Activated CD8-positive, alpha-beta T cell treated with anti-CD3 and anti-CD28 coated beads for 36 hours (primary cell): ENCODE measurements at regions not wholly inside any gene's neighbourhood (a gene's known extent, or its start where the extent isn't known, plus 50 kb on each side); places are given as distances from the start of the nearest gene placed in this dataset.
"Not testable (repeated sequence)": the region's sequence is repeated elsewhere in the genome, so short reads cannot be mapped to it uniquely, and the experiment has no call there.

Experiments
- ATAC-seq: fragments of 200-7000 bp; cut with Tn5 transposase; one replicate; pipeline ENCODE4 v1.10.0; 2021; ENCODE audit warnings: mild to moderate bottlenecking, moderate library complexity
- CTCF ChIA-PET: fragments of 350-600 bp; sonication (Branson Sonifier 250); formaldehyde crosslinking; loops from one replicate; lab custom pipeline; 2021; ENCODE audit warnings: antibody characterized with exemption; lab: Charles Lee
- POLR2A ChIA-PET: fragments of 350-600 bp; sonication (Branson Sonifier 250); formaldehyde crosslinking; loops from one replicate; lab custom pipeline; 2021; ENCODE audit warnings: antibody characterized with exemption; lab: Charles Lee
- DNase-seq: peaks from one replicate; pipeline ENCODE4 v3.0.0-alpha.2; 2020
- H3K27ac Mint-ChIP-seq: one replicate; pipeline ENCODE4 v1.8.0; 2021; ENCODE audit warnings: mild to moderate bottlenecking, mixed read lengths
- H3K27me3 Mint-ChIP-seq: one replicate; pipeline ENCODE4 v1.8.0; 2021; ENCODE audit warnings: mixed read lengths
- H3K36me3 Mint-ChIP-seq: one replicate; pipeline ENCODE4 v1.8.0; 2021; ENCODE audit warnings: low read depth, mixed read lengths
- H3K4me1 Mint-ChIP-seq: one replicate; pipeline ENCODE4 v1.8.0; 2021; ENCODE audit warnings: low read depth, mixed read lengths
- H3K4me3 Mint-ChIP-seq: one replicate; pipeline ENCODE4 v1.8.0; 2021; ENCODE audit warnings: mild to moderate bottlenecking, moderate library complexity, mixed read lengths
- H3K9me3 Mint-ChIP-seq: one replicate; pipeline ENCODE4 v1.8.0; 2021; ENCODE audit warnings: mixed read lengths
- intact Hi-C: fragments of 100-400 bp; cut with micrococcal nuclease; formaldehyde crosslinking; loops from one replicate; pipeline ENCODE4 v1.10.0; 2022
- TF ChIP-seq, protein P1 (sequence below): fragments of 200-600 bp; IDR thresholded peaks from one replicate; pipeline ENCODE4 v1.8.0; 2022; ENCODE audit warnings: antibody characterized with exemption, mild to moderate bottlenecking

DNA sequence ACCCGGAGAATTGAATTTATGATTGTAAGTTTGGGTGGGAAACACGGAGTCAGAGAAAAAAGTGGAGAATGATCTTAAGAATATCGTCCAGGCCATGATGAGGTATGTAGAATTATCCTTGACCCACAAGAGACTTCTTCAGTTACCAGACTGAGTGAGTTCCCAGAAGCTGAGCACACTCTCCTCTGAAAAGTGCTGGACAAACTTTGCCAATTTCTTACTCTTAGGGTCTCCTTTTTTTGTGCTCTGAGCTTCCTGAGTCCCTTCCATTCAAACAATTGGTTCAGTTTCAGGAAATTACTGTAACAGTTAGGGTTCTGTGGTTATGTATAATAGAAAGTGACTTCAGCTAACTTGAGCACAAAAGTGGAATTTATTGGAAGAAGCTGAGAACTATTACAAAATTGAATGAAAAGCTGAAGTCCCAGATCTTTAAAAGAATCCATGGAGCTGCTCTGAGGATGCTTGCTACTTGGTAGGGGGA is 50.6 kb upstream of the EHBP1 start:
- H3K4me1 Mint-ChIP-seq = peaks cover under 1% of the 10 kb centered on the region
- ChIA-PET POLR2A (interaction anchor here (1.1 kb wide), 1 partner anchor 14 kb away, joined by 4 read pairs; no protein-coding TSS in a partner anchor), CTCF (no interaction called here)
- H3K4me3 Mint-ChIP-seq = no peak overlapping the region
- H3K27me3 Mint-ChIP-seq = peaks cover 1% of the 10 kb centered on the region
- ATAC-seq (no peak), DNase-seq (no peak)
- no peak overlapping the region for H3K27ac Mint-ChIP-seq
- TF ChIP-seq, protein P1, sequence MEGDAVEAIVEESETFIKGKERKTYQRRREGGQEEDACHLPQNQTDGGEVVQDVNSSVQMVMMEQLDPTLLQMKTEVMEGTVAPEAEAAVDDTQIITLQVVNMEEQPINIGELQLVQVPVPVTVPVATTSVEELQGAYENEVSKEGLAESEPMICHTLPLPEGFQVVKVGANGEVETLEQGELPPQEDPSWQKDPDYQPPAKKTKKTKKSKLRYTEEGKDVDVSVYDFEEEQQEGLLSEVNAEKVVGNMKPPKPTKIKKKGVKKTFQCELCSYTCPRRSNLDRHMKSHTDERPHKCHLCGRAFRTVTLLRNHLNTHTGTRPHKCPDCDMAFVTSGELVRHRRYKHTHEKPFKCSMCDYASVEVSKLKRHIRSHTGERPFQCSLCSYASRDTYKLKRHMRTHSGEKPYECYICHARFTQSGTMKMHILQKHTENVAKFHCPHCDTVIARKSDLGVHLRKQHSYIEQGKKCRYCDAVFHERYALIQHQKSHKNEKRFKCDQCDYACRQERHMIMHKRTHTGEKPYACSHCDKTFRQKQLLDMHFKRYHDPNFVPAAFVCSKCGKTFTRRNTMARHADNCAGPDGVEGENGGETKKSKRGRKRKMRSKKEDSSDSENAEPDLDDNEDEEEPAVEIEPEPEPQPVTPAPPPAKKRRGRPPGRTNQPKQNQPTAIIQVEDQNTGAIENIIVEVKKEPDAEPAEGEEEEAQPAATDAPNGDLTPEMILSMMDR = no peak
- H3K9me3 Mint-ChIP-seq = no peaks in the 10 kb centered on the region
- H3K36me3 Mint-ChIP-seq = no peaks in the 10 kb centered on the region
- intact Hi-C loops = no loop called here

DNA sequence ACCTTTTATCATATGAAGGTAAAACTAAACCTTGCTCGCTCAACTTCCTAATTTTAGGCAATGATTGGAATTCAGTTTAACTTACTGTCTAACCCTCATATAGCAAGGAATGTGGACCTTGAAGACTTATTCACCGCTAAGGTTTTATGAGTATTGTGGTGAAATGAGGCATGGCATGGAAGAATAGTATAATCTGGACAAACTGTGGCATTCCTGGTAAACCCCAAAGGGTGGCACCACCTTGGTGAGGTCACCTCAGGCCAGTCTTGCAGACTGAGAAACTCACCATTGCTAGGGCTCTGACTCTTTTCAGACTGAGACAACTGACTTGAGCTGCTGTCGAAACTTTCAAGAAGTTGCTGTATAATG is 51.1 kb upstream of the EHBP1 start:
- Mint-ChIP-seq H3K27me3 (peaks cover 3% of the 10 kb centered on the region), H3K4me1 (no peaks in the 10 kb centered on the region), H3K9me3 (no peaks in the 10 kb centered on the region), H3K36me3 (no peaks in the 10 kb centered on the region), H3K4me3 (no peak overlapping the region), H3K27ac (no peak overlapping the region)
- ChIA-PET POLR2A (interaction anchor here (1.1 kb wide), 1 partner anchor 13 kb away, joined by 4 read pairs; no protein-coding TSS in a partner anchor), CTCF (no interaction called here)
- no peak for ATAC-seq
- no peak for DNase-seq
- TF ChIP-seq, protein P1 = no peak
- intact Hi-C loops = no loop called here

DNA sequence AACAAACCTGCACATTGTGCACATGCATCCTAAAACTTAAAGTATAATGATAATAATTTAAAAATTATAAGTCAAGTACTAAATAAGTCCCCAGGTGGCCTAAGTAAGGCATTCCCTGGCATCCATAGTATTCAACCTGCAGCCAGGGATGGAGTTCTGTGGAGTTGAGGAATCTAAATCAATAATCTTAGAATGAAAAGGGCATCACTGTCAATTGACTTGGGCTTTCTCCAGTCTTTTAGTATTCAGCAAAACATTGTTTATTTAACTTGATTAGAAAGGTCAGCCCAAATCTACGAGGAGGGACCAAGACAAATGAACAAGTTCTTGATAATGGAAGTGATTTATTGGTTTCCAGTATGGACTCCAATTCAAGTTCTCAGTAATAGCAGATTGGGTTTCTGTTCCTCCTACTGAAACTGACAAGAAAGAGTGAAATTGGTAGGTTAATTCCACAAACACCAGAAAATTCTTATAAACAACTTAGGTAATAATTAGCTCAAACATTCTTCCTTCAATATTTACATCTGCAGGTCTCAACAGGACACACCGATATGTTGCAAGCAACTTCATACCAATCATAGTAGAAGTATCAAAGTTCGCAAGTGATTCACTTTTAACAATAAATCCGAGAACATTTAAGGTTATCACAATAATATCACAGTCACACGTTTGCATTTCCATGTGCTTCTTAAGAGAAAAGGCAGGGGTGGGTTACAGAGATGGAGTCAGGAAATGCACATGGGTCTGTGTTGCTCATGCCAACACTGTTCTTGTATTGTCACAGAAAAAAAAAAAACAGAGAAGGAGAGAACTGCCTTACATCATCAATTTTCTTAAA is 51.7 kb upstream of the EHBP1 start:
- H3K9me3 Mint-ChIP-seq = no peaks in the 10 kb centered on the region
- no peak overlapping the region for H3K27ac Mint-ChIP-seq
- H3K27me3 Mint-ChIP-seq = peaks cover 3% of the 10 kb centered on the region
- no peak for ATAC-seq
- POLR2A ChIA-PET = no interaction called here
- CTCF ChIA-PET = no interaction called here
- no peak overlapping the region for H3K4me3 Mint-ChIP-seq
- TF ChIP-seq, protein P1 = no peak
- no peaks in the 10 kb centered on the region for H3K36me3 Mint-ChIP-seq
- H3K4me1 Mint-ChIP-seq = no peaks in the 10 kb centered on the region
- intact Hi-C loops = no loop called here
- DNase-seq = no peak

DNA sequence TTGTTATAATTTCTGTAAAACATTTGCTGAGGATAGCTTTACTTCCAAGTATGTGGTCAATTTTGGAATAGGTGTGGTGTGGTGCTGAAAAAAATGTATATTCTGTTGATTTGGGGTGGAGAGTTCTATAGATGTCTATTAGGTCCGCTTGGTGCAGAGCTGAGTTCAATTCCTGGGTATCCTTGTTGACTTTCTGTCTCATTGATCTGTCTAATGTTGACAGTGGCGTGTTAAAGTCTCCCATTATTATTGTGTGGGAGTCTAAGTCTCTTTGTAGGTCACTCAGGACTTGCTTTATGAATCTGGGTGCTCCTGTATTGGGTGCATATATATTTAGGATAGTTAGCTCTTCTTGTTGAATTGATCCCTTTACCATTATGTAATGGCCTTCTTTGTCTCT is 56.4 kb upstream of the EHBP1 start:
- intact Hi-C loops, H3K36me3 Mint-ChIP-seq, DNase-seq, H3K4me3 Mint-ChIP-seq, POLR2A ChIA-PET, CTCF ChIA-PET, H3K27me3 Mint-ChIP-seq, H3K9me3 Mint-ChIP-seq, H3K4me1 Mint-ChIP-seq, H3K27ac Mint-ChIP-seq, ATAC-seq: not testable (repeated sequence)

DNA sequence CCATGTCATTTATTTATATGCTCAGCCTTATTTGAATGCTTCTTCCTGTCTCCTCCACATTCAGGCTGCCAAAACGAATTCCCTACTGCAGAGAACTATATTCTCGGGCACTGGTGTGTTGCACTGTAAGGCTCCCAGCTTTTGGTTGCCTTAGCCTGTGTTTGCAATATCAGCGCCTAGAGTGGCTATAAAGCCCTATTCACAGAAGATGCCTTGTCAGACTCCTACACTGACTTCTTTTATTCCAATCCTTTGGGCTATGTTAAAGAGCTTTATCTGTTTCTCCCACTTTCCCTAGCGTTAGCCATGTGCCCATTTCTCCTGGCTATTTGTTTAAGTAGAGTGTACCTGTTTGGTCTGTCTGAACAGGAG is 62.4 kb upstream of the EHBP1 start:
- H3K4me1 Mint-ChIP-seq = no peaks in the 10 kb centered on the region
- CTCF ChIA-PET = interaction anchor here (0.8 kb wide), 1 partner anchor 187 kb away, joined by 3 read pairs; no protein-coding TSS in a partner anchor
- no peak for DNase-seq
- H3K27me3 Mint-ChIP-seq = peaks cover 2% of the 10 kb centered on the region
- H3K9me3 Mint-ChIP-seq = peaks cover 2% of the 10 kb centered on the region
- POLR2A ChIA-PET = no interaction called here
- no peak overlapping the region for H3K27ac Mint-ChIP-seq
- no peaks in the 10 kb centered on the region for H3K36me3 Mint-ChIP-seq
- no peak for ATAC-seq
- H3K4me3 Mint-ChIP-seq = no peak overlapping the region
- TF ChIP-seq, protein P1 = no peak
- intact Hi-C loops = no loop called here
